Activated CD4-positive, alpha-beta memory T cell treated with anti-CD3 and anti-CD28 coated beads for 36 hours (primary cell): ENCODE measurements at regions not wholly inside any gene's neighbourhood (a gene's known extent, or its start where the extent isn't known, plus 50 kb on each side); places are given as distances from the start of the nearest gene placed in this dataset.
"Not testable (repeated sequence)": the region's sequence is repeated elsewhere in the genome, so short reads cannot be mapped to it uniquely, and the experiment has no call there.

Experiments used
- CTCF ChIA-PET: fragments of 350-600 bp; sonication (Branson Sonifier 250); formaldehyde crosslinking; loops from one replicate; lab custom pipeline; 2021; ENCODE audit warnings: antibody characterized with exemption, inconsistent platforms; lab: Charles Lee
- POLR2A ChIA-PET: fragments of 350-600 bp; sonication (Branson Sonifier 250); formaldehyde crosslinking; loops from one replicate; lab custom pipeline; 2021; ENCODE audit warnings: antibody characterized with exemption; lab: Charles Lee
- DNase-seq: peaks from one replicate; pipeline ENCODE4 v3.0.0-alpha.2; 2020
- H3K27ac Mint-ChIP-seq: one replicate; pipeline ENCODE4 v1.8.0; 2021; ENCODE audit warnings: mixed read lengths
- H3K27me3 Mint-ChIP-seq: one replicate; pipeline ENCODE4 v1.8.0; 2021; ENCODE audit warnings: mixed read lengths
- H3K36me3 Mint-ChIP-seq: one replicate; pipeline ENCODE4 v1.8.0; 2021; ENCODE audit warnings: mixed read lengths
- H3K4me1 Mint-ChIP-seq: one replicate; pipeline ENCODE4 v1.8.0; 2021; ENCODE audit warnings: low read depth, mixed read lengths
- H3K4me3 Mint-ChIP-seq: one replicate; pipeline ENCODE4 v1.8.0; 2021; ENCODE audit warnings: mild to moderate bottlenecking, mixed read lengths
- H3K9me3 Mint-ChIP-seq: one replicate; pipeline ENCODE4 v1.8.0; 2021; ENCODE audit warnings: mixed read lengths
- intact Hi-C: fragments of 100-400 bp; cut with micrococcal nuclease; formaldehyde crosslinking; loops from one replicate; pipeline ENCODE4 v1.15.1; 2023

DNA sequence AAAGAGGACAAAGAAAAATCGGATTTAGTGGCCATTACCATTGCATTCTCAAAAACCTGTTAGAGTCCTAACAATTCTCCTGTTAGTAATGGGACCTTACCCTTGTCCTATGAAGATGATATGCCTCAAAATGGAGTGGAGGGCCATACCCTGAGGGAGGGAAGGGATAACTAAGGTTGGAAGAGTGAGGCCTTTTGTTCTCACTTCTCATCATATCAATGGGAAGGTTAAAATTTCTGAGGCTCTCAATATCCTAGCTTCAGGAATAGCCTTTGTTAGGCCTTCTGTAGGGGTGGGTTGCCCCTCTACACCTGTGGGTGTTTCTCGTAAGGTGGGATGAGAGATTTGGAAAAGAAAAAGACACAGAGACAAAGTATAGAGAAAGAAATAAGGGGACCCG is 109.4 kb upstream of the SGIP1 start:
- intact Hi-C loops, H3K4me3 Mint-ChIP-seq, H3K27ac Mint-ChIP-seq, DNase-seq, CTCF ChIA-PET, H3K27me3 Mint-ChIP-seq, POLR2A ChIA-PET, H3K4me1 Mint-ChIP-seq: not testable (repeated sequence)
- peaks cover 16% of the 10 kb centered on the region for H3K9me3 Mint-ChIP-seq
- H3K36me3 Mint-ChIP-seq: peaks cover 11% of the 10 kb centered on the region

DNA sequence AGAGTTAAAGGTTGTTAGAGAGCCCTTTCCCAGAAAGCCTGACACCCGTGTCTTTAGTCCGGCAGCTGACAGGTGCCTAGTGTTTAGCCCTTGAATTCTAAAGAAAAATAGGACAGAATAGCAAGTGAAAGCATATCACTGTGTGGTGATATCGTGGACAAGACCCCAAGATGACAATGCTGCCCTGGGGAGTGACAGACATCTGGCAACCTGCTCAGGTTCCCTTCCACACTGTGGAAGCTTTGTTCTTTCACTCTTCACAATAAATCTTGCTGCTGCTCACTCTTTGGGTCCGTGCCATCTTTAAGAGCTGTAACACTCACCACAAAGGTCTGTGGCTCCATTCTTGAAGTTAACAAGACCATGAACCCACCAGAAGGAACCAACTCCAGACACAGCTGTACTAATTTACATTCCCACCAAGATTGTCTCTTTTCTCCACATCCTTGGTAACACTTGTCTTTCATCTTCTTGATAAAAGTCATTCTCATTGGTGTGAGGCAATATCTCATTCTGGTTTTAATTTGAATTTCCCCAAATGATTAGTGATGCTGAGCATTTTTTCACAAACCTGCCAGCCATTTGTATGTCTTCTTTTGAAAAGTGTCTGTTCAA is 107.6 kb upstream of the SGIP1 start:
- Mint-ChIP-seq H3K4me3 (no peak overlapping the region), H3K27me3 (no peaks in the 10 kb centered on the region), H3K4me1 (peaks cover 7% of the 10 kb centered on the region), H3K9me3 (peaks cover 35% of the 10 kb centered on the region), H3K36me3 (peaks cover 17% of the 10 kb centered on the region), H3K27ac (no peak overlapping the region)
- ChIA-PET CTCF (interaction anchor here (0.6 kb wide), 1 partner anchor 45 kb away, joined by 4 read pairs; no protein-coding TSS in a partner anchor), POLR2A (no interaction called here)
- DNase-seq: no peak
- intact Hi-C loops: no loop called here

DNA sequence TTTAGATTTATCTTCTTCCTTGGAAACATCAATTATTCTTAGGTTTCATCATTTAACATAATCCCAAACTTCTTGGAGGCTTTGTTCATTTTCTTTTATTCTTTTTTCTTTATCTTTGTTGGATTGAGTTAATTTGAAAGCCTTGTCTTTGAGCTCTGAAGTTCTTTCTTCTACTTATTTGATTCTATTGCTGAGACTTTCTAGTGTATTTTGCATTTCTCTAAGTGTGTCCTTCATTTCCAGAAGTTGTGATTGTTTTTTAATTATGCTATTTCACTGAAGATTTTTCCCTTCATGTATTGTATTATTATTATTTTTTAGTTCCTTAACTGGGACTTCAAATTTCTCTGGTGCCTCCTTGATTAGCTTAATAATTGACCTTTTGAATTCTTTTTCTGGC is 103.1 kb upstream of the SGIP1 start:
- POLR2A ChIA-PET, H3K4me1 Mint-ChIP-seq, CTCF ChIA-PET, H3K4me3 Mint-ChIP-seq, DNase-seq, H3K27ac Mint-ChIP-seq, H3K27me3 Mint-ChIP-seq: not testable (repeated sequence)
- peaks cover 39% of the 10 kb centered on the region for H3K9me3 Mint-ChIP-seq
- intact Hi-C loops: loop anchor here (10.0 kb wide), 1 partner anchor 724 kb away; no protein-coding TSS in a partner anchor
- peaks cover 17% of the 10 kb centered on the region for H3K36me3 Mint-ChIP-seq

DNA sequence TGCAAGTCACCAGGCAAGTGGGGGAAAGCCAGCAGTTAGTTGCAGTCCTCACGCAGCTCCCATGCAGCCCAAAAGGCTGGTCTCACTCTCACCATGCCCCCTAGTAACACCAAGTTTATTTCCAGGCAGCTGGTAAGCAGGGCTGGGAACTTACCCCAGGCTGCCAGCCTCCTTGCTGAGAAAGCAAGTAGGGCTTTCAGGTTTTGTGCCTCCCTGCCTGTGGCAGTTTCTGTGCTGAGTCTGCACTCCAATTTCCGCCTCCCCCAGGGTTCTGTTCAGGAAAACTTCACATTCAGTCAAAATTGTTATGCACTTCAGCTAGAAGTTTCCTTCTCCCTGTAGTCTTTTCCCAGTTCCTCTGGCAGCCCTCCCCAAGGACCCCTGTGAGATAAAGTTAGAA is 102.0 kb upstream of the SGIP1 start:
- H3K27ac Mint-ChIP-seq: no peak overlapping the region
- DNase-seq: no peak
- H3K4me3 Mint-ChIP-seq: no peak overlapping the region
- CTCF ChIA-PET: interaction anchor here (0.6 to 1.4 kb wide), 2 partner anchors 18 to 180 kb away, joined by 3 read pairs; no protein-coding TSS in a partner anchor
- H3K9me3 Mint-ChIP-seq: peaks cover 39% of the 10 kb centered on the region
- peaks cover 17% of the 10 kb centered on the region for H3K36me3 Mint-ChIP-seq
- intact Hi-C loops: loop anchor here (10.0 kb wide), 1 partner anchor 723 kb away; no protein-coding TSS in a partner anchor
- no peaks in the 10 kb centered on the region for H3K27me3 Mint-ChIP-seq
- H3K4me1 Mint-ChIP-seq: peaks cover 10% of the 10 kb centered on the region
- POLR2A ChIA-PET: no interaction called here

DNA sequence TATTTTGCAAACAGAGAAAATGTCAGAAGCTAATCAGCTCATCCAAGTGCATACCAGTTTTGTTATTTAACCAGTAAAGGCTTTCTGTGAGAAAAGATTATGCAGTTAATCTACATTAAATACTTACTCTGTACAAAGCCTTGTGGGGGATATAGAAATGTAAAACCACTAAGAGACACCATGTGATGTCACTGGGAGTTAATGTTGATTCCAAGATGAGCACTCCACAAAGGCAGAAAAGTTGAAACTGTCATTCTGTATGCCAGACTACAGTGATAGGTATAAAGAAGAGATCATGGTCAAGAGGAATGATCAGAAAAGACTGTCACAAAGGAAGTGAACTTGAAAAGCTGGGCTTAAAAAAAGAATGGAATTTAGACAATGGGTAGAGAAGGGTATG is 100.3 kb upstream of the SGIP1 start:
- Mint-ChIP-seq H3K36me3 (peaks cover 12% of the 10 kb centered on the region), H3K27ac (no peak overlapping the region), H3K27me3 (no peaks in the 10 kb centered on the region), H3K9me3 (peaks cover 32% of the 10 kb centered on the region), H3K4me3 (no peak overlapping the region), H3K4me1 (peaks cover 23% of the 10 kb centered on the region)
- intact Hi-C loops: loop anchor here (10.0 kb wide), 1 partner anchor 721 kb away; no protein-coding TSS in a partner anchor
- ChIA-PET CTCF (interaction anchor here (1.3 kb wide), 1 partner anchor 191 kb away, joined by 5 read pairs; no protein-coding TSS in a partner anchor), POLR2A (no interaction called here)
- DNase-seq: no peak

DNA sequence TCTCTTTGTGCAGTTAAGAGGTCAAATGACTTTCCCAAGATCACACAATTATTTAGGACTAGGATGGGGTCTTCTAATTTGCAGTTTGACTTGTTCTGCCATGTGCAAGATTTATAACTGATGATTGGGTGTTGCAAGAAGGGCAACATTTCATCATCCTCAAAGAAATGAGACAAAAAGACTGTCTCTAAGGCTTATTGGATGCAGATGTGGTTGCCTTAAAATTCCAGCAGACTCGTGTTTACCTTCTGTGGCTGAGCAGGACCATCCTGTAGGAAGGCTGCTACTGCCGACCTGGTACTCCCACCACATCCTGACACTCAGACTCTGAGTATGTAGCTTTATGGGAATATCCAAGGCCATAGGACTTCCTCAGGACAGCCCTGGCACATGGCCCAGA is 99.9 kb upstream of the SGIP1 start:
- peaks cover 27% of the 10 kb centered on the region for H3K4me1 Mint-ChIP-seq
- ChIA-PET CTCF (interaction anchor here (0.7 to 4.2 kb wide), 3 partner anchors 12 to 1349 kb away, joined by 3 to 62 read pairs (median 41); no protein-coding TSS in a partner anchor), POLR2A (no interaction called here)
- H3K27ac Mint-ChIP-seq: no peak overlapping the region
- no peak overlapping the region for H3K4me3 Mint-ChIP-seq
- H3K27me3 Mint-ChIP-seq: no peaks in the 10 kb centered on the region
- peaks cover 10% of the 10 kb centered on the region for H3K36me3 Mint-ChIP-seq
- no peak for DNase-seq
- intact Hi-C loops: loop anchor here (10.0 kb wide), 1 partner anchor 721 kb away; no protein-coding TSS in a partner anchor
- peaks cover 27% of the 10 kb centered on the region for H3K9me3 Mint-ChIP-seq

DNA sequence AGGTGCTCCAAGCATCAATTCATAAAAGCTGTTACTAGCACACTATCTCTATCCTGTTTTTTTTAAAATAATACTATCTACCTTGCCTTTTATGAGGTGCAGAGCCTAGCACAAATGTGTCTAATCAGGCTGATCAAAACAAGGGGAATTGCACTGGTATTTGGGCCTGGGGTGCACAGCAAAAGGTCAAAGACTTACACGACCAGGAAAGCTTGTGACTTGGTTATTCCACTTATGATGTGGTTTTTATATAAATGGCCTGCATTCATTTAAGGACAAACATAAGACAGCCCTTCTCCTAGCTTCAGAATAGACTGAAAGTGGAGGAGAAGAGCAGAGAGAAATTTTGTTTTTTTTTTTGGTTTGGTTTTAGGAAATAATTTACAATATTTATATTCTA is 98.4 kb upstream of the SGIP1 start:
- POLR2A ChIA-PET: interaction anchor here (0.9 to 2.6 kb wide), 7 partner anchors 55 to 177 kb away, joined by 4 to 14 read pairs (median 7); no protein-coding TSS in a partner anchor
- Mint-ChIP-seq H3K27ac (no peak overlapping the region), H3K4me1 (peaks cover 39% of the 10 kb centered on the region), H3K27me3 (no peaks in the 10 kb centered on the region), H3K4me3 (no peak overlapping the region), H3K36me3 (peaks cover 2% of the 10 kb centered on the region), H3K9me3 (peaks cover 13% of the 10 kb centered on the region)
- CTCF ChIA-PET: interaction anchor here (0.6 to 4.2 kb wide), 30 partner anchors 11 to 470 kb away, joined by 3 to 62 read pairs (median 9); no protein-coding TSS in a partner anchor
- intact Hi-C loops: loop anchor here (10.0 kb wide), 1 partner anchor 719 kb away; no protein-coding TSS in a partner anchor
- DNase-seq: no peak

DNA sequence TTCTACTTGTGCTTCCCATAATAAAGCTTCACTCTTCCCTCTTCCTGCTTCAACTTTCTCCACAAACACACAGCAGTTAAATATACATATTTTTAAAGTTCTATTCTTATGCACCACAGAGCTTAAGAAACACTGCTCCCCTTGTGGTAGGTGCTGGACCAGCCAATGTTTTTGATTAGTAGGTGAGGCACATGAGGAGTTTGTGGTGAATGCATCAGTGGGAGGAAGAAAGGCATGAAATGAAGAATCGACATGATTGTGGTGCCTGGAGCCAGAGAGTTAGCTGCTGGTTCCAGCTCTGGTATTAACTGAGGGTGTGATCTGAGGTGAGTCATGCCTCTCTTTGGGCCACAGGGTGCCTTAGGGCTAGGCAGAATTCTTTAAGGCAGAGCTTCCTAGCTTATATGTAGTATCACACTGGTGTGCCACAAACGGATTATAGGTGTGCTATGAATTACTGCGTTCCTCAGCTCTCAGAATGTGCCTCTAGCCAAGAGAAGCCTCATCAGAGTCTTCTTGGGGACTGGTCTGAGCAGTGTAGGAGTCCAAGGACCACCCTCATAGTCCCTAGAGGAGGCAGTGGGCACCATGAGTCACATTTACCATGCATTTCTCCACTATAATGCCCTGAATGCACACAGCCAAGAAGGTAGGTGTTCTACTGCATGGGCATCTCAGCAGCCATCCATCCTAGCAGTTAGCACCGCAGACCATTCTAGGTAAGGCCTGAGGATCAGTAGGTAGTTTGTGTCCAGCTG is 97.4 kb upstream of the SGIP1 start:
- DNase-seq: peak; percentile 81
- H3K9me3 Mint-ChIP-seq: peaks cover 3% of the 10 kb centered on the region
- no peaks in the 10 kb centered on the region for H3K27me3 Mint-ChIP-seq
- H3K36me3 Mint-ChIP-seq: no peaks in the 10 kb centered on the region
- POLR2A ChIA-PET: interaction anchor here (0.6 to 2.6 kb wide), 20 partner anchors 9 to 193 kb away, joined by 3 to 14 read pairs (median 6); no protein-coding TSS in a partner anchor
- no peak overlapping the region for H3K4me3 Mint-ChIP-seq
- intact Hi-C loops: loop anchor here (1.0 to 10.0 kb wide), 9 partner anchors 9 to 718 kb away; no protein-coding TSS in a partner anchor
- peaks cover 39% of the 10 kb centered on the region for H3K4me1 Mint-ChIP-seq
- H3K27ac Mint-ChIP-seq: peak overlapping the region; percentile 39
- CTCF ChIA-PET: interaction anchor here (0.6 to 4.2 kb wide), 36 partner anchors 10 to 471 kb away, joined by 3 to 62 read pairs (median 7); no protein-coding TSS in a partner anchor

DNA sequence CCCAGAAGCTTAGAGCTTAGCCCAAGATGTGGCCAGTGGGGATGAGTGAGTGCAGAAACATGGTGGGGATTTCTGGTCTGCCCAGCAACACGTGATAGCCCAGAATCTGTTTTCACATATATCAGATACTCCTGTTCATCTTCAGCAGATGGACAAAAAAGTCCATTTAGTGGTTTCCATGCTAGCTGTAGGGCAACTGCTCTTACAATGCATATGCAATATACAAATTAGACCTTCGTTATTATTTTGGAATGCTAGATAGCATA is 96.9 kb upstream of the SGIP1 start:
- POLR2A ChIA-PET: interaction anchor here (0.8 to 2.6 kb wide), 14 partner anchors 8 to 190 kb away, joined by 3 to 14 read pairs (median 7); no protein-coding TSS in a partner anchor
- peaks cover 39% of the 10 kb centered on the region for H3K4me1 Mint-ChIP-seq
- DNase-seq: no peak
- H3K27me3 Mint-ChIP-seq: no peaks in the 10 kb centered on the region
- peak overlapping the region; percentile 39 for H3K27ac Mint-ChIP-seq
- H3K9me3 Mint-ChIP-seq: no peaks in the 10 kb centered on the region
- H3K4me3 Mint-ChIP-seq: no peak overlapping the region
- CTCF ChIA-PET: interaction anchor here (0.6 to 4.2 kb wide), 28 partner anchors 9 to 194 kb away, joined by 3 to 62 read pairs (median 10); no protein-coding TSS in a partner anchor
- no peaks in the 10 kb centered on the region for H3K36me3 Mint-ChIP-seq
- intact Hi-C loops: loop anchor here (10.0 kb wide), 1 partner anchor 718 kb away; no protein-coding TSS in a partner anchor

DNA sequence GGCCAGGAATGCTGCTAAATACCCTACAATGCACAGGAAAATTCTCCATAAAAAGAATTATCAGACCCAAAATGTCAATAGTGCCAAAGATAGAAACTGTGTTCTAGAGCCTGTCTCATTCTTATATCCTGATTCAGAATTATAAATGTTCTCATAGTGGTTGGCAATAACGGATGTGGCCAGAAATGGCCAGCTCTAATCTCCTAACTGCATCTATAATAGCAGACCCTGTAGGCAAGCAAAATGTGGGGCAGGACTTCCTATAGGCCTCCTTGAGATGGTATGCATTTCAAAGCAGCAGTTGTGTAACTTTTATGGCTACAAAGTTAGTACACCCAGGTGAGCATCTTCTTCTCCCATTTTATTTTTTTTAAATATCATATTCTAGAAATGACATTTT is 95.9 kb upstream of the SGIP1 start:
- intact Hi-C loops: loop anchor here (10.0 kb wide), 1 partner anchor 717 kb away; no protein-coding TSS in a partner anchor

DNA sequence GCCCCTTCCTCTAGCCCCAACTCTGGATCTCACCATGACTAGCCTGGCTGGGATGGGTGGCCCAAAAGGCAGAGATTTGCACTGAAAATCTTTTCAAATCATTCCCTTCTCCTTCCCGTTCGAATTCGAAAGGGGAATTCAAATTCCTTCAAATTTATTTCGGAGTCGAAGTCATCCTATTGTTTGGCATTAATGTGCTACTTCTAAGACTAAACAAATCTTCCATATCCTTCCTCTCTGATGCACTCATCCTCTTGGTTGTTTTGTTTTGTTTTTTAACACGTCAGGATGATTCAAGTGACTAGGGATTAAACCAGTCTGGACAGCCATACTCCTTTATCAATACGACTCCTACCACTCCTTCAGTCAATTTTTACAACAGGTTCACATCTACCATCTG is 95.5 kb upstream of the SGIP1 start:
- peak; percentile 16 for DNase-seq
- ChIA-PET POLR2A (no interaction called here), CTCF (interaction anchor here (3.0 to 4.2 kb wide), 5 partner anchors 8 to 190 kb away, joined by 36 to 62 read pairs (median 42); no protein-coding TSS in a partner anchor)
- Mint-ChIP-seq H3K36me3 (no peaks in the 10 kb centered on the region), H3K27ac (peak overlapping the region; percentile 19), H3K9me3 (no peaks in the 10 kb centered on the region), H3K4me3 (no peak overlapping the region), H3K27me3 (no peaks in the 10 kb centered on the region), H3K4me1 (peaks cover 40% of the 10 kb centered on the region)
- intact Hi-C loops: loop anchor here (10.0 kb wide), 1 partner anchor 716 kb away; no protein-coding TSS in a partner anchor

More for the DNA sequence above, 95.9 kb upstream of the SGIP1 start:
- ChIA-PET POLR2A (no interaction called here), CTCF (interaction anchor here (0.8 to 4.2 kb wide), 10 partner anchors 8 to 205 kb away, joined by 4 to 62 read pairs (median 38); no protein-coding TSS in a partner anchor)
- Mint-ChIP-seq H3K4me3 (no peak overlapping the region), H3K36me3 (no peaks in the 10 kb centered on the region), H3K27me3 (no peaks in the 10 kb centered on the region), H3K4me1 (peaks cover 39% of the 10 kb centered on the region), H3K27ac (no peak overlapping the region), H3K9me3 (no peaks in the 10 kb centered on the region)
- DNase-seq: no peak
